ENCODE measurements at regions not wholly inside any gene's neighbourhood (a gene's known extent, or its start where the extent isn't known, plus 50 kb on each side); places are given as distances from the start of the nearest gene placed in this dataset.

DNA sequence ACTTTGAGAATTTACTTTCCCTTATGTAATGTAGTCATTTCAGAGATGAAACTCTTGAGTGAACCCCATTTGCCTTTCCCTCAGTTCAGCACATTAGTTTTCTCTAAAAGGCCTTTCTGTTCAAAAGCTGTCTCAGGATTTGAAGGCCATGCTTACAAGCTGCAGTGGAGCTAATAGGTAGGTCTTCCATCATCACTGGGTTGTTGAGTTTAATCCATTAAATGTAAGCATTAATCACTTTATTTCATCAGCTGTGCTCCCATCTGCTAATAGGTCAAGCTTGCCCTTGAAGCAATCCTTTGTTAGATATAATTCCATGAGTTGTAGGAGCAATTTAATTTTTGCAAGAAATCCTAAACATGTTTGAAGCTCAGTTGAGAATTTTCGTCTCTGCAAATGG lies 422.2 kb upstream of the ZP4 start:
- no peaks in the 10 kb centered on the region for H3K36me3 ChIP-seq
- TF ChIP-seq POLR2AphosphoS5 (IDR thresholded peaks at IDR 0.05) (no peak), POLR2A (IDR thresholded peaks at IDR 0.05) (no peak)
- TF ChIP-seq, protein P1, sequence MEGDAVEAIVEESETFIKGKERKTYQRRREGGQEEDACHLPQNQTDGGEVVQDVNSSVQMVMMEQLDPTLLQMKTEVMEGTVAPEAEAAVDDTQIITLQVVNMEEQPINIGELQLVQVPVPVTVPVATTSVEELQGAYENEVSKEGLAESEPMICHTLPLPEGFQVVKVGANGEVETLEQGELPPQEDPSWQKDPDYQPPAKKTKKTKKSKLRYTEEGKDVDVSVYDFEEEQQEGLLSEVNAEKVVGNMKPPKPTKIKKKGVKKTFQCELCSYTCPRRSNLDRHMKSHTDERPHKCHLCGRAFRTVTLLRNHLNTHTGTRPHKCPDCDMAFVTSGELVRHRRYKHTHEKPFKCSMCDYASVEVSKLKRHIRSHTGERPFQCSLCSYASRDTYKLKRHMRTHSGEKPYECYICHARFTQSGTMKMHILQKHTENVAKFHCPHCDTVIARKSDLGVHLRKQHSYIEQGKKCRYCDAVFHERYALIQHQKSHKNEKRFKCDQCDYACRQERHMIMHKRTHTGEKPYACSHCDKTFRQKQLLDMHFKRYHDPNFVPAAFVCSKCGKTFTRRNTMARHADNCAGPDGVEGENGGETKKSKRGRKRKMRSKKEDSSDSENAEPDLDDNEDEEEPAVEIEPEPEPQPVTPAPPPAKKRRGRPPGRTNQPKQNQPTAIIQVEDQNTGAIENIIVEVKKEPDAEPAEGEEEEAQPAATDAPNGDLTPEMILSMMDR (IDR thresholded peaks at IDR 0.05) = no peak
- no peaks in the 10 kb centered on the region for H3K9me3 ChIP-seq
- no peak overlapping the region for H3K27ac ChIP-seq
- no peaks in the 10 kb centered on the region for H3K4me1 ChIP-seq (replicated peaks)
- intact Hi-C loops (cut with DNase I) = no loop called here
- no peak overlapping the region for H3K4me3 ChIP-seq
- WGBS = 75% methylated on average over 1 of the region's 1 CpG
- H3K27me3 ChIP-seq (replicated peaks; ENCODE audit: insufficient read depth) = no peaks in the 10 kb centered on the region
- DNase-seq (ENCODE audit: low spot score) = no peak

DNA sequence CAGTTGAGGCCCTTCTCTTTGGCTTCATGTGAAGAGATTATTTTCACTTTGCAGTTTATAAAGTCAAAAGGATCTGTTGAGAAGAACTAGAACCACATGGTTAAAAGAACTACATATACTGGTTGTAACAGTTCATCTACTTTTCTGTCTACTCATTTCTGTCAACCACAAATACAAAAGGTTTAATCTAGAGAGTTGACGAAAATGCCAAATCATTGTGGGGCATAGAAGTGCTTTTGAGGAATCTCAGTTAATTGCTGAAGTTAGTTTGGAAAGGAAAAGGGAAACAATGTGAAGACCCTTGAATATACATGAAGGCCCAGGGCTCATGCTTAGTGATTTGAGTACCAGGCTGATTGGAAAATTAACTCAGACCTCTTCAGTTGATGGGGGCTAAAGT lies 415.7 kb upstream of the ZP4 start:
- WGBS = 80% methylated on average over 1 of the region's 1 CpG
- TF ChIP-seq, protein P1 (IDR thresholded peaks at IDR 0.05) = no peak
- TF ChIP-seq POLR2AphosphoS5 (IDR thresholded peaks at IDR 0.05) = no peak
- TF ChIP-seq POLR2A (IDR thresholded peaks at IDR 0.05) = no peak
- H3K27ac ChIP-seq = no peak overlapping the region
- DNase-seq (ENCODE audit: low spot score) = no peak
- H3K4me1 ChIP-seq (replicated peaks) = no peaks in the 10 kb centered on the region
- no peaks in the 10 kb centered on the region for H3K9me3 ChIP-seq
- H3K36me3 ChIP-seq = no peaks in the 10 kb centered on the region
- H3K27me3 ChIP-seq (replicated peaks; ENCODE audit: insufficient read depth) = no peaks in the 10 kb centered on the region
- H3K4me3 ChIP-seq = no peak overlapping the region
- intact Hi-C loops (cut with DNase I) = no loop called here

DNA sequence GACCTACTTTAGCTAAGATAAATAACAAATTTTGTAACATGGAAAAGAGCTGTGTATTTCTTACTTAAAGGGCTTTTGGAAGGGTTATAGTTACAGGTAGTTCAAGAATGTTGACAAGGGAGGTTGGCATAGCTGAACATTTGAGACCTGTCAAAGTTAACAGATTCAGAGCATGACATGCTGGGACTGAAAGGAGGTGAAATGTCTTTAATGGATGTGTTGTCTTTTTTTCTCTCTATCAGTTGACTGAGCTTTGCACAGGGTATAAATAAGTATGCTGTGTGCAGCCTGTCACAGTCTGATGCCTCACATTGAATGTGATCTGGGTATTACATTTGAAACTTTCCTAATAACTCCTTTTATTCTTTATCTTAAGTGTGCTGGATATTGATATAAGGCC lies 411.9 kb upstream of the ZP4 start:
- no peaks in the 10 kb centered on the region for H3K27me3 ChIP-seq (replicated peaks; ENCODE audit: insufficient read depth)
- no peaks in the 10 kb centered on the region for H3K4me1 ChIP-seq (replicated peaks)
- no peaks in the 10 kb centered on the region for H3K9me3 ChIP-seq
- H3K27ac ChIP-seq = no peak overlapping the region
- H3K36me3 ChIP-seq = no peaks in the 10 kb centered on the region
- TF ChIP-seq POLR2AphosphoS5 (IDR thresholded peaks at IDR 0.05) (no peak), POLR2A (IDR thresholded peaks at IDR 0.05) (no peak)
- TF ChIP-seq, protein P1 (IDR thresholded peaks at IDR 0.05) = no peak
- intact Hi-C loops (cut with DNase I) = no loop called here
- no peak overlapping the region for H3K4me3 ChIP-seq
- DNase-seq (ENCODE audit: low spot score) = no peak

DNA sequence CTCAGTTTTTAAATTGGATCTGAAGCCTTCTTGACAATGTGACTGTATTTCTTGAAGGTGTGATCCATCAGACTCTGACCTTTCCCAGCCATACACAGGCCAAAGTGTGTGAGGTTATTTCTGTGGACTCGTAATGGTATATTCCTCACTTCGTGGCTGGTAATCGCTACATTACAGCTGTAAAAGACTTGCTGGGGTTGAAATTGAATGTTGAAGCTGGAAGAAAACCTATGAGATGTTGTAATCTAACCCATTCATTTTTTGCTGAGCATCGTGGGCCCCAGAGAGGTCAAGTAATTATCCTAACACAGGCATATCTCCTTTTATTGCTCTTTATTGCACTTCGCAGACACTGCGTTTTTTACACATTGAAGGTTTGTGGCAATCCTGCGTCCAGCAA lies 405.6 kb upstream of the ZP4 start:
- Histone ChIP-seq H3K4me3 (no peak overlapping the region), H3K27ac (no peak overlapping the region), H3K36me3 (no peaks in the 10 kb centered on the region), H3K27me3 (replicated peaks; ENCODE audit: insufficient read depth) (no peaks in the 10 kb centered on the region), H3K4me1 (replicated peaks) (no peaks in the 10 kb centered on the region), H3K9me3 (no peaks in the 10 kb centered on the region)
- intact Hi-C loops (cut with DNase I) = no loop called here
- TF ChIP-seq, protein P1 (IDR thresholded peaks at IDR 0.05) = no peak
- TF ChIP-seq POLR2A (IDR thresholded peaks at IDR 0.05) (no peak), POLR2AphosphoS5 (IDR thresholded peaks at IDR 0.05) (no peak)
- DNase-seq (ENCODE audit: low spot score) = no peak
- WGBS = 75% methylated on average over 7 of the region's 7 CpGs

GRCh38 chr1:238293075-238293474 lies 402.4 kb upstream of the ZP4 start:
- Histone ChIP-seq H3K9me3 (no peaks in the 10 kb centered on the region), H3K4me3 (no peak overlapping the region), H3K27ac (no peak overlapping the region), H3K4me1 (replicated peaks) (no peaks in the 10 kb centered on the region), H3K36me3 (no peaks in the 10 kb centered on the region), H3K27me3 (replicated peaks; ENCODE audit: insufficient read depth) (no peaks in the 10 kb centered on the region)
- no peak for DNase-seq (ENCODE audit: low spot score)
- intact Hi-C loops (cut with DNase I) = no loop called here
- TF ChIP-seq, protein P1 (IDR thresholded peaks at IDR 0.05) = no peak
- TF ChIP-seq POLR2AphosphoS5 (IDR thresholded peaks at IDR 0.05) (no peak), POLR2A (IDR thresholded peaks at IDR 0.05) (no peak)
- WGBS = 84% methylated on average over 3 of the region's 3 CpGs
